ENCODE measurements at regions not wholly inside any gene's neighbourhood (a gene's known extent, or its start where the extent isn't known, plus 50 kb on each side); places are given as distances from the start of the nearest gene placed in this dataset.

DNA sequence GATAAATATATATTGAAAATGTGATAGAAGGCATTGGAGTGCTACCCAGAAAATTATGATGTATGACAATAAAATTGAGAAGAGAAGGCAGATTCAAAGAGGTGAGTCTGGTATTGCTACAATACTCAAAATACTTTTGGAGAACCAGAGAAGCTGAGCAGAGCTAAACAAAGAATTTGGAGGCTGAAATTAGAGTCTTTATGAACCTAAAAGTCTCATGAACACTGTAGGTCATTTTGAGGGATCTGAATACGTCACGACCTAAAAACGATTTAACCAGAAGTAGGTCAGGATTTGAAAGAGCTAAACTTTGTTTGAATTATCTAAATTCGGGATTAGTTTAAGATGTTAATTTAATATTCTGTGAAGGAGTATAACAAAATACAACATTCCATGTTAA, 182.4 kb upstream of the CDH9 start:
- TF ChIP-seq, protein P1, sequence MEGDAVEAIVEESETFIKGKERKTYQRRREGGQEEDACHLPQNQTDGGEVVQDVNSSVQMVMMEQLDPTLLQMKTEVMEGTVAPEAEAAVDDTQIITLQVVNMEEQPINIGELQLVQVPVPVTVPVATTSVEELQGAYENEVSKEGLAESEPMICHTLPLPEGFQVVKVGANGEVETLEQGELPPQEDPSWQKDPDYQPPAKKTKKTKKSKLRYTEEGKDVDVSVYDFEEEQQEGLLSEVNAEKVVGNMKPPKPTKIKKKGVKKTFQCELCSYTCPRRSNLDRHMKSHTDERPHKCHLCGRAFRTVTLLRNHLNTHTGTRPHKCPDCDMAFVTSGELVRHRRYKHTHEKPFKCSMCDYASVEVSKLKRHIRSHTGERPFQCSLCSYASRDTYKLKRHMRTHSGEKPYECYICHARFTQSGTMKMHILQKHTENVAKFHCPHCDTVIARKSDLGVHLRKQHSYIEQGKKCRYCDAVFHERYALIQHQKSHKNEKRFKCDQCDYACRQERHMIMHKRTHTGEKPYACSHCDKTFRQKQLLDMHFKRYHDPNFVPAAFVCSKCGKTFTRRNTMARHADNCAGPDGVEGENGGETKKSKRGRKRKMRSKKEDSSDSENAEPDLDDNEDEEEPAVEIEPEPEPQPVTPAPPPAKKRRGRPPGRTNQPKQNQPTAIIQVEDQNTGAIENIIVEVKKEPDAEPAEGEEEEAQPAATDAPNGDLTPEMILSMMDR (IDR thresholded peaks at IDR 0.05): no peak
- no peak for TF ChIP-seq POLR2A (IDR thresholded peaks at IDR 0.05)

All from body of pancreas (tissue), 4 donors.